BE2C (cell line): ENCODE measurements at regions not wholly inside any gene's neighbourhood (a gene's known extent, or its start where the extent isn't known, plus 50 kb on each side); places are given as distances from the start of the nearest gene placed in this dataset.

Experiments used
- DNase-seq: peaks from one replicate; pipeline ENCODE4 v3.0.0-alpha.2; 2020
- H3K27me3 ChIP-seq: fragments of 250-450 bp; sonication (Bioruptor Pico); 2 replicates; pipeline ENCODE4 v1.5.1; 2020; ENCODE audit warnings: mild to moderate bottlenecking
- H3K36me3 ChIP-seq: fragments of 250-450 bp; sonication (Bioruptor Pico); 2 replicates; pipeline ENCODE4 v1.5.1; 2020; ENCODE audit warnings: mild to moderate bottlenecking
- H3K4me1 ChIP-seq: fragments of 250-450 bp; sonication (Bioruptor Pico); 2 replicates; pipeline ENCODE4 v1.5.1; 2020
- H3K4me3 ChIP-seq: 2 replicates; pipeline ENCODE4 v1.5.1; 2011; ENCODE audit warnings: low read depth, low read length
- H3K9me3 ChIP-seq: fragments of 250-450 bp; sonication (Bioruptor Pico); 2 replicates; pipeline ENCODE4 v1.5.1; 2020
- CTCF ChIP-seq: IDR thresholded peaks from 2 replicates; pipeline ENCODE4 v1.5.1; 2012; ENCODE audit warnings: mild to moderate bottlenecking, low read depth, low read length

GRCh38 chr20:52801628-52802006, 170.5 kb upstream of the TSHZ2 start:
- no peak overlapping the region for H3K4me3 ChIP-seq
- H3K36me3 ChIP-seq: no peaks in the 10 kb centered on the region
- H3K27me3 ChIP-seq: no peaks in the 10 kb centered on the region
- DNase-seq: peak; percentile 87
- TF ChIP-seq CTCF: peak; percentile 37
- peaks cover 32% of the 10 kb centered on the region for H3K4me1 ChIP-seq
- no peaks in the 10 kb centered on the region for H3K9me3 ChIP-seq

GRCh38 chr20:52800734-52801627, 171.2 kb upstream of the TSHZ2 start:
- H3K4me3 ChIP-seq: no peak overlapping the region
- TF ChIP-seq CTCF: no peak
- peak; percentile 86 for DNase-seq

GRCh38 chr20:52799130-52799529, 173.0 kb upstream of the TSHZ2 start:
- Histone ChIP-seq H3K9me3 (no peaks in the 10 kb centered on the region), H3K4me1 (peaks cover 32% of the 10 kb centered on the region), H3K27me3 (no peaks in the 10 kb centered on the region), H3K4me3 (no peak overlapping the region), H3K36me3 (no peaks in the 10 kb centered on the region)
- DNase-seq: peak; percentile 50
- TF ChIP-seq CTCF: peak; percentile 58

More at GRCh38 chr20:52800734-52801627, 171.2 kb upstream of the TSHZ2 start:
- Histone ChIP-seq H3K9me3 (no peaks in the 10 kb centered on the region), H3K4me1 (peaks cover 32% of the 10 kb centered on the region), H3K27me3 (no peaks in the 10 kb centered on the region), H3K36me3 (no peaks in the 10 kb centered on the region)

GRCh38 chr20:52798124-52798523, 174.0 kb upstream of the TSHZ2 start:
- H3K36me3 ChIP-seq: no peaks in the 10 kb centered on the region
- H3K4me1 ChIP-seq: peaks cover 39% of the 10 kb centered on the region
- H3K9me3 ChIP-seq: no peaks in the 10 kb centered on the region
- no peak for TF ChIP-seq CTCF
- no peak for DNase-seq
- H3K27me3 ChIP-seq: no peaks in the 10 kb centered on the region
- H3K4me3 ChIP-seq: no peak overlapping the region

GRCh38 chr20:52794853-52795252, 177.3 kb upstream of the TSHZ2 start:
- Histone ChIP-seq H3K9me3 (no peaks in the 10 kb centered on the region), H3K27me3 (no peaks in the 10 kb centered on the region), H3K36me3 (no peaks in the 10 kb centered on the region), H3K4me3 (no peak overlapping the region; the same call in 1 of the 2 replicates), H3K4me1 (peaks cover 34% of the 10 kb centered on the region)
- TF ChIP-seq CTCF: no peak
- no peak for DNase-seq

- H3K36me3 ChIP-seq: no peaks in the 10 kb centered on the region
- peaks cover 24% of the 10 kb centered on the region for H3K4me1 ChIP-seq
- H3K27me3 ChIP-seq: no peaks in the 10 kb centered on the region
- DNase-seq: peak; percentile 63
- no peak for TF ChIP-seq CTCF
- no peaks in the 10 kb centered on the region for H3K9me3 ChIP-seq
- H3K4me3 ChIP-seq: peak overlapping the region; percentile 39
Observed at GRCh38 chr20:52793339-52793963, 178.7 kb upstream of the TSHZ2 start.
